Stimulated activated CD4-positive, alpha-beta T cell treated with anti-CD3 and anti-CD28 coated beads, Interleukin-1b, Interleukin-23, amount 100 ng/mL, for 48 hours (primary cell): ENCODE measurements at regions not wholly inside any gene's neighbourhood (a gene's known extent, or its start where the extent isn't known, plus 50 kb on each side); places are given as distances from the start of the nearest gene placed in this dataset.

Source experiments
- DNase-seq: peaks from one replicate; pipeline ENCODE4 v3.0.0-alpha.2; 2020

GRCh38 chr1:30400507-30400906 is 322.9 kb downstream of the MATN1 start:
- DNase-seq: no peak

- no peak for DNase-seq
Measured at GRCh38 chr1:30399026-30399425, 324.4 kb downstream of the MATN1 start.

GRCh38 chr1:30397576-30397975 is 325.8 kb downstream of the MATN1 start:
- no peak for DNase-seq

- no peak for DNase-seq
Measured at GRCh38 chr1:30395631-30396030, 327.8 kb downstream of the MATN1 start.

GRCh38 chr1:30388386-30388785 is 335.0 kb downstream of the MATN1 start:
- no peak for DNase-seq

GRCh38 chr1:30386156-30386926 is 337.0 kb downstream of the MATN1 start:
- no peak for DNase-seq

- DNase-seq: no peak
Measured at GRCh38 chr1:30385246-30385995, 338.0 kb downstream of the MATN1 start.

- no peak for DNase-seq
Measured at GRCh38 chr1:30384286-30385245, 338.8 kb downstream of the MATN1 start.

GRCh38 chr1:30383221-30383711 is 340.1 kb downstream of the MATN1 start:
- no peak for DNase-seq

- no peak for DNase-seq
Measured at GRCh38 chr1:30382496-30382895, 340.9 kb downstream of the MATN1 start.

GRCh38 chr1:30381671-30382365 is 341.6 kb downstream of the MATN1 start:
- DNase-seq: no peak

- DNase-seq: no peak
Measured at GRCh38 chr1:30381266-30381665, 342.1 kb downstream of the MATN1 start.

- DNase-seq: no peak
Measured at GRCh38 chr1:30380625-30380984, 342.8 kb downstream of the MATN1 start.

GRCh38 chr1:30379684-30380624 is 343.4 kb downstream of the MATN1 start:
- DNase-seq: peak; percentile 10

- DNase-seq: no peak
Measured at GRCh38 chr1:30378991-30379581, 344.3 kb downstream of the MATN1 start.

- DNase-seq: no peak
Measured at GRCh38 chr1:30378003-30378596, 345.3 kb downstream of the MATN1 start.

- no peak for DNase-seq
Measured at GRCh38 chr1:30377230-30378002, 346.0 kb downstream of the MATN1 start.

- no peak for DNase-seq
Measured at GRCh38 chr1:30376054-30376697, 347.2 kb downstream of the MATN1 start.

- DNase-seq: no peak
Measured at GRCh38 chr1:30375156-30375555, 348.2 kb downstream of the MATN1 start.
